ENCODE measurements at regions not wholly inside any gene's neighbourhood (a gene's known extent, or its start where the extent isn't known, plus 50 kb on each side); places are given as distances from the start of the nearest gene placed in this dataset.

- no peak for TF ChIP-seq ZFX (IDR thresholded peaks at IDR 0.05; ENCODE audit: borderline replicate concordance)
- TF ChIP-seq, protein P1, sequence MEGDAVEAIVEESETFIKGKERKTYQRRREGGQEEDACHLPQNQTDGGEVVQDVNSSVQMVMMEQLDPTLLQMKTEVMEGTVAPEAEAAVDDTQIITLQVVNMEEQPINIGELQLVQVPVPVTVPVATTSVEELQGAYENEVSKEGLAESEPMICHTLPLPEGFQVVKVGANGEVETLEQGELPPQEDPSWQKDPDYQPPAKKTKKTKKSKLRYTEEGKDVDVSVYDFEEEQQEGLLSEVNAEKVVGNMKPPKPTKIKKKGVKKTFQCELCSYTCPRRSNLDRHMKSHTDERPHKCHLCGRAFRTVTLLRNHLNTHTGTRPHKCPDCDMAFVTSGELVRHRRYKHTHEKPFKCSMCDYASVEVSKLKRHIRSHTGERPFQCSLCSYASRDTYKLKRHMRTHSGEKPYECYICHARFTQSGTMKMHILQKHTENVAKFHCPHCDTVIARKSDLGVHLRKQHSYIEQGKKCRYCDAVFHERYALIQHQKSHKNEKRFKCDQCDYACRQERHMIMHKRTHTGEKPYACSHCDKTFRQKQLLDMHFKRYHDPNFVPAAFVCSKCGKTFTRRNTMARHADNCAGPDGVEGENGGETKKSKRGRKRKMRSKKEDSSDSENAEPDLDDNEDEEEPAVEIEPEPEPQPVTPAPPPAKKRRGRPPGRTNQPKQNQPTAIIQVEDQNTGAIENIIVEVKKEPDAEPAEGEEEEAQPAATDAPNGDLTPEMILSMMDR (IDR thresholded peaks at IDR 0.05) = no peak
These were observed 114.1 kb downstream of the KIF26A start for GRCh38 chr14:104252256-104253215.

GRCh38 chr14:104253223-104253822, 114.9 kb downstream of the KIF26A start:
- TF ChIP-seq, protein P1 (IDR thresholded peaks at IDR 0.05) = no peak
- TF ChIP-seq ZFX (IDR thresholded peaks at IDR 0.05; ENCODE audit: borderline replicate concordance) = no peak

More at GRCh38 chr14:104252256-104253215, 114.1 kb downstream of the KIF26A start:
- no peak overlapping the region for H3K27ac ChIP-seq

DNA sequence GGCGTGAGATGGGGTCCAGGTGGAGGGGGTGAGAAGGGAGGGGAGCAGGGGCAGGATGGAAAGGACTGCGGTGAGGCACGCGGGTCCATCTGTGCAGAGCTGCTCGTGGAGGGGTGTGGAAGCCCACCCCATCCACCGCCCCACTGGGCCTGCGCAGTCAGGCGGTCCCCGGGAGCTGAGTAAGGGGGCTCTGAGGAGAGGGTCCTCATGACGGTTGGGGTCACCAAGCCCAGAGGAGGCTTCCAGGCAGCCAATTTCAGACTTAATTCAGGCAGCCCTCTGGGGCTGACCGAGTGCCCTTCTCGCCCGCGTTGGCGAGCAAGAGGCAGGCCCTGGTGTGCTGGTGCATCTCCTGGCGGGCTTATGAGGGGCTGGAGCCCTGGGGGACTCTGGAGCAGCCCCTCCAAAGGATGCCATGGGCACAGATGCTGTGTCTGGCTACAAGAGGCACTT, 115.5 kb downstream of the KIF26A start:
- H3K27ac ChIP-seq = no peak overlapping the region

More at GRCh38 chr14:104253223-104253822, 114.9 kb downstream of the KIF26A start:
- H3K27ac ChIP-seq = no peak overlapping the region

DNA sequence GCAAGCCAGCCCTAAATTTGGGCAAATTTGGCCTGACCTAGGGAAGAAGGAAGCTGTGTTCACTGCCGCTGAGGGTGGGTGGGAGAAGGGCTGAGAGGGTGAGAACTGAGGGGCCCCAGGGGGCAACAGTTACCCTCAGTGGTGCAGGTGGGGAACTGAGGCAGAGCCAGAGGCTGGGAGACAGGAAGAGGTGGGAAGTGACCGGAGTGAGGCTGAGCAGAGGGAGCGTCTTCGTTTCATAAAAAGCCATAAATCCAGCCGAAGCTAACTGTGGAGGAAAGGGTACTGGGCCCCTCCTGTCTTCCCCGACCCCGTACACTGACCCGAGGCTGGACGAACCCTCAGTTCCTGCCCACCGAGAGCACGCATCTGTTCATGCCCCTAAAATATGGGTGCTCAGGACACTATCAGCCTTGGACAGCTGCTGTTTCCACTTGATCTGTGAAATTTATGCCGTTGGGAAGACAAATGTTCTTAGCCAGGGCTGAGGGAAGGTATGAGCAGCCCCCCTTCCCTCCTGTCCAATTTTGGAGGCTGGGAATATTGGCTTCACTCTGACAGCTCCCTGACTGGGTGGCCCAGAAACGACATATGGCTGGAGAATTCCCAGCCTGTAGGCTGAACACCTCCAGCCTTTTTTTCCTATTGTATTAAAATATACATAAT, 116.5 kb downstream of the KIF26A start:
- TF ChIP-seq ZFX (IDR thresholded peaks at IDR 0.05; ENCODE audit: borderline replicate concordance) = no peak
- TF ChIP-seq, protein P1 (IDR thresholded peaks at IDR 0.05) = no peak
- H3K27ac ChIP-seq = no peak overlapping the region

More for the DNA sequence above, 115.5 kb downstream of the KIF26A start:
- TF ChIP-seq, protein P1 (IDR thresholded peaks at IDR 0.05) = no peak
- TF ChIP-seq ZFX (IDR thresholded peaks at IDR 0.05; ENCODE audit: borderline replicate concordance) = no peak

GRCh38 chr14:104256025-104256424, 117.6 kb downstream of the KIF26A start:
- TF ChIP-seq ZFX (IDR thresholded peaks at IDR 0.05; ENCODE audit: borderline replicate concordance) = no peak
- TF ChIP-seq, protein P1 (IDR thresholded peaks at IDR 0.05) = no peak
- H3K27ac ChIP-seq = no peak overlapping the region

DNA sequence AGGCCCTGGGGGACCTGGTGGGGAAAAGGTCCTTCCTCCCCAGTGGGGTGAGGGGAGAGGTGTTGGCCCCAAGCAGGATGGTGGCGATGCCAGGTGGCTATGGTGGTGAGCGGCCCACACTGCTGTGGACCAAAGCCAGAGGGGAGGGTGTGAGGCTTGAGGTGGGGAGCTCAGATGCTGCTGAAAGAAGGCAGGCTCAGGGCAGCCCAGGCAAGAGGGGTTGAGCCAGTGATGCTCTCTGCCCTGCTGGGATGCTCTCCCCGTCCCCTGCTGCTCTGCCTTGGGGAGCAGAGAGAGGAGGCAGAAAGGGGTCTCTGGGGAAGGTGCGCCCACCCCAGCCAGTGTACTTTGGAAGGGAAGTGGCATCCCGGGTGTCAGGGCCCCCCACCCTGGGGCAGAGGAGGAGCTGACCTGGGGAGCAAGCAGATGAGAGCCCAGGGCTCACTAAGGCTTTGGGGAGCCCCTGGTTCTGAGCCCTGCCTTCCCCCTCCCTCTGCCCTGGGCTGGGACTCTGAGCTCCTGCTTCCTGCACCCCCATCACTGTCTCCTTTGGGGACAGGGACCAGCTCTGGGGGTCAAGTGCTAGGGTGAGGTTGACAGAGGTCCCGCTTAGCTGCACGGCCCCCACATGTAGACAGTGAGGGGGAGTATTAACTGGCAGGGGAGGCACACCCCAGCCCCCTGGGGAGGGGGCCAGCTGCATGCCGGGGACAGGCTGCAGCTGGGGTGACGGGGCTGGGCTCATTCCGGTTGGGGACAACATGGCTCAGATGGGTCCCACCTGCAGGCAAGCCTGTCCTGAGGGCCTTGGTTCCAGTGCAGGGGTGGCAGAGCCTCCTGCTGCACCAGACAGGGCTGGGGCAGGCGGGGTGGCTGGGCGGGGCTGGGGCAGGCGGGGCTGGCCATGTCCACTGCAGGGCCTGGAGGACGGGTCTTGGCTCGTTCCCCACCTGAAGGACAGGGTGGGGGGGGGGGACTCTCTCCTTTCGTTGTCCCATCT, 124.4 kb downstream of the KIF26A start:
- no peak overlapping the region for H3K27ac ChIP-seq
- TF ChIP-seq ZFX (IDR thresholded peaks at IDR 0.05; ENCODE audit: borderline replicate concordance) = no peak
- TF ChIP-seq, protein P1 (IDR thresholded peaks at IDR 0.05) = no peak

All from 22Rv1 (cell line).